Lower leg skin (tissue), 4 donors: ENCODE measurements at regions not wholly inside any gene's neighbourhood (a gene's known extent, or its start where the extent isn't known, plus 50 kb on each side); places are given as distances from the start of the nearest gene placed in this dataset.

Experiments used
- DNase-seq, 2 donors: peaks; one replicate each; pipeline ENCODE4 v3.0.0-alpha.2; 2019; ENCODE audit warnings: low spot score in 2 of 2
- H3K4me3 ChIP-seq: fragments of 200-600 bp; sonication (generic); 2 replicates; pipeline ENCODE4 v1.5.1; 2017; ENCODE audit warnings: mild to moderate bottlenecking, low read depth; ENCODE audit not compliant: poor library complexity, severe bottlenecking
- POLR2A ChIP-seq, 2 donors: fragments of 450-650 bp; IDR thresholded peaks; one replicate each; pipeline ENCODE4 v1.6.1; 2016 to 2017; ENCODE audit warnings: antibody characterized with exemption in 2 of 2, mild to moderate bottlenecking in 1 of 2, moderate library complexity in 1 of 2
- WGBS, 2 donors: methylation state at CpG; one replicate each; pipeline ENCODE4 v1.1.5; 2018; 5-methylcytosine and 5-hydroxymethylcytosine counted together
- intact Hi-C: fragments of 100-400 bp; cut with DNase I; formaldehyde crosslinking; loops from one replicate; pipeline ENCODE4 v1.15.0; 2023; ENCODE audit warnings: low total_unique reads
- TF ChIP-seq, protein P1 (sequence below), 3 donors: fragments of 450-650 bp; IDR thresholded peaks; one replicate each; pipeline ENCODE4 v1.5.1; 2016; ENCODE audit warnings: antibody characterized with exemption in 3 of 3, mild to moderate bottlenecking in 3 of 3, moderate library complexity in 2 of 3

- no peak for DNase-seq
- WGBS, 2 donors: 67 to 83% methylated on average over 1 of the region's 1 CpG
- intact Hi-C loops: no loop called here
- H3K4me3 ChIP-seq: no peak overlapping the region
- TF ChIP-seq, protein P1, sequence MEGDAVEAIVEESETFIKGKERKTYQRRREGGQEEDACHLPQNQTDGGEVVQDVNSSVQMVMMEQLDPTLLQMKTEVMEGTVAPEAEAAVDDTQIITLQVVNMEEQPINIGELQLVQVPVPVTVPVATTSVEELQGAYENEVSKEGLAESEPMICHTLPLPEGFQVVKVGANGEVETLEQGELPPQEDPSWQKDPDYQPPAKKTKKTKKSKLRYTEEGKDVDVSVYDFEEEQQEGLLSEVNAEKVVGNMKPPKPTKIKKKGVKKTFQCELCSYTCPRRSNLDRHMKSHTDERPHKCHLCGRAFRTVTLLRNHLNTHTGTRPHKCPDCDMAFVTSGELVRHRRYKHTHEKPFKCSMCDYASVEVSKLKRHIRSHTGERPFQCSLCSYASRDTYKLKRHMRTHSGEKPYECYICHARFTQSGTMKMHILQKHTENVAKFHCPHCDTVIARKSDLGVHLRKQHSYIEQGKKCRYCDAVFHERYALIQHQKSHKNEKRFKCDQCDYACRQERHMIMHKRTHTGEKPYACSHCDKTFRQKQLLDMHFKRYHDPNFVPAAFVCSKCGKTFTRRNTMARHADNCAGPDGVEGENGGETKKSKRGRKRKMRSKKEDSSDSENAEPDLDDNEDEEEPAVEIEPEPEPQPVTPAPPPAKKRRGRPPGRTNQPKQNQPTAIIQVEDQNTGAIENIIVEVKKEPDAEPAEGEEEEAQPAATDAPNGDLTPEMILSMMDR (IDR thresholded peaks at IDR 0.05): no peak
- no peak for TF ChIP-seq POLR2A (IDR thresholded peaks at IDR 0.05)
Observed at GRCh38 chrX:20472148-20472547, 205.4 kb upstream of the RPS6KA3 start.

DNA sequence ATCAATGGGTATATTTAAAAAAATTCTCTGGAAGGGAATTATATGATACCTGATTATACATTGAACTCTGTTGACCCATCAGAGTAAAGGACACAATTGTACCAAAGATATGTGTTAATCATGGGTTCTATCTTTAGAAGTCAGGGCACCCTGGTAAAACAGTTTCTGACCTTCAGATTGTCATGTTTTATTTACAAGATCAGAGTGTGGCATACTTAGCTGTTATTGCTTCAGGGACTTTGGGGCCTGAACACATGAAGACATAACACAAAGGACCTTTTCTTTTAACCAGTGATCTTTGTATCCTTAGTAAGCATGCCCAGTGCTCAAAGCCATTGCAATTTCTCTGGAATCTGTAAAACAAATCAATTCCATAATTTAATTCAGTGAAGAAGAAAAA is 204.8 kb upstream of the RPS6KA3 start:
- TF ChIP-seq POLR2A (IDR thresholded peaks at IDR 0.05): no peak
- TF ChIP-seq, protein P1 (IDR thresholded peaks at IDR 0.05): no peak
- no peak for DNase-seq
- intact Hi-C loops: no loop called here
- no peak overlapping the region for H3K4me3 ChIP-seq

GRCh38 chrX:20463296-20464075 is 196.8 kb upstream of the RPS6KA3 start:
- H3K4me3 ChIP-seq: no peak overlapping the region
- intact Hi-C loops: no loop called here
- no peak for DNase-seq
- WGBS, 2 donors: 55 to 78% methylated on average over 3 of the region's 3 CpGs
- no peak for TF ChIP-seq POLR2A (IDR thresholded peaks at IDR 0.05)
- TF ChIP-seq, protein P1 (IDR thresholded peaks at IDR 0.05): no peak

DNA sequence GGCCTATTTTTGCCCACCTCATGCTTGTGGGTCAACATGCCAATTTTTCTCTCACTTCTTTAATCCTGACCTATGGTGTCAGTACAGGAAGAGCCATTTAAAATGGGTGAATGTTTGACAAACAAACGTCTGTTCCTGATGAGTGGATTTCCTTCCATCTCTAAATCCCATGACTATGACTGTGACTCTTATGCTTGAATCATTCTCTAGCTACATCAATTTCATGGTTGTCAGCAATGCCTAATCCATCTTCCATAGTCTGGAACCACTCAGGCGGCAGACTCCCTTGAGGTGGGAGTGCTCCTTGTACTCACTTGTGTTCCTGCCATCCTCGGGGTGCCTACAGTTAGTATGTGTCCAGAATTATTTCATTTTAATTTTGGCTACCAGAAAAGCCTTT is 194.9 kb upstream of the RPS6KA3 start:
- TF ChIP-seq POLR2A (IDR thresholded peaks at IDR 0.05): no peak
- TF ChIP-seq, protein P1 (IDR thresholded peaks at IDR 0.05): no peak
- intact Hi-C loops: no loop called here
- no peak for DNase-seq
- 58 to 61% methylated on average over 3 of the region's 3 CpGs for WGBS, 2 donors
- no peak overlapping the region for H3K4me3 ChIP-seq

GRCh38 chrX:20461002-20461401 is 194.3 kb upstream of the RPS6KA3 start:
- intact Hi-C loops: no loop called here
- TF ChIP-seq, protein P1 (IDR thresholded peaks at IDR 0.05): no peak
- no peak for TF ChIP-seq POLR2A (IDR thresholded peaks at IDR 0.05)
- H3K4me3 ChIP-seq: no peak overlapping the region
- 17 to 20% methylated on average over 1 of the region's 1 CpG for WGBS, 2 donors
- DNase-seq: no peak
